Glomerular visceral epithelial cell (primary cell): ENCODE measurements at regions not wholly inside any gene's neighbourhood (a gene's known extent, or its start where the extent isn't known, plus 50 kb on each side); places are given as distances from the start of the nearest gene placed in this dataset.
"Not testable (repeated sequence)": the region's sequence is repeated elsewhere in the genome, so short reads cannot be mapped to it uniquely, and the experiment has no call there.

ENCODE experiments used
- DNase-seq: peaks from one replicate; pipeline ENCODE4 v3.0.0-alpha.2; 2016; ENCODE audit errors: extremely low spot score

GRCh38 chr4:66556651-66557278 is 886.5 kb upstream of the EPHA5 start:
- DNase-seq = no peak

GRCh38 chr4:66555301-66555700 is 885.0 kb upstream of the EPHA5 start:
- DNase-seq = no peak

- peak; percentile 36 for DNase-seq
Observed at GRCh38 chr4:66554826-66555225, 884.5 kb upstream of the EPHA5 start.

GRCh38 chr4:66545301-66545700 is 875.0 kb upstream of the EPHA5 start:
- not testable (repeated sequence) for DNase-seq

- DNase-seq = no peak
Observed at GRCh38 chr4:66544281-66544680, 874.0 kb upstream of the EPHA5 start.

DNA sequence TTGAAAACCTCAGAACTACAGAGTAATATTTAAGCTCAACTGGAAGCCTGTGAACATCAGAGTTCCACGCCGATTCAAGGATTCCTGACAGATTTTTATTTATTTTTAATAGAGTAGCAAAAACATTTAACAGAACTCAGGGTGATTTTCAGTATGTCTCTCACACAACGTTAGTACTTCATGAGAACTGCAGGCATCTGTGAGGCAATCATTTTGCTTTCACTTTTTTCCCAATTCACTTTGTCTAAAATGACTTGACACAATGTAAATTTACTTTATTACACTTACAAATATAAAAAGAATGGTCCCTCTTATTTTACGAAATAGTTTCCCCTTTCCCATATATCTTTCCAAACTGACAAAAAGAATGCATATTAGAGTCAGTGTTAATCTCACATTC is 869.5 kb upstream of the EPHA5 start:
- no peak for DNase-seq

GRCh38 chr4:66524781-66525180 is 854.5 kb upstream of the EPHA5 start:
- DNase-seq = no peak

DNA sequence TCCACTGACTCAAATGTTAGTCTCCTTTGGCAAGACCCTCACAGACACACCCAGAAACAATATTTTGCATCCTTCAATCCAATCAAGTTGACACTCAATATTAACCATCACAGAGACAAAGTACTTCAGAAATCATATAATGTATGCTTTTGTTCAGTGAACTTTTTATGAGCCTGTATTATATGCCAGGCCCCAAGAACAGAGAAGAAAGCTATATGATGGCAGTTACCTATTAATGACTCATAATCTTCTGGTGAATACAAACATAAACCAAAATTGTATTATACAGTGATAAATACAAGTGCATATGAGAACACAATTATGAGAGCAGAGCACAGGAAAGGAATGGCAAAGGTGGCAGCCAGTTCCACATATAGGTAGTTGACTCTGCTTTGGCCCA is 852.0 kb upstream of the EPHA5 start:
- no peak for DNase-seq

- DNase-seq = no peak
Observed at GRCh38 chr4:66516940-66517339, 846.7 kb upstream of the EPHA5 start.

- no peak for DNase-seq
Observed at GRCh38 chr4:66506985-66507384, 836.7 kb upstream of the EPHA5 start.

DNA sequence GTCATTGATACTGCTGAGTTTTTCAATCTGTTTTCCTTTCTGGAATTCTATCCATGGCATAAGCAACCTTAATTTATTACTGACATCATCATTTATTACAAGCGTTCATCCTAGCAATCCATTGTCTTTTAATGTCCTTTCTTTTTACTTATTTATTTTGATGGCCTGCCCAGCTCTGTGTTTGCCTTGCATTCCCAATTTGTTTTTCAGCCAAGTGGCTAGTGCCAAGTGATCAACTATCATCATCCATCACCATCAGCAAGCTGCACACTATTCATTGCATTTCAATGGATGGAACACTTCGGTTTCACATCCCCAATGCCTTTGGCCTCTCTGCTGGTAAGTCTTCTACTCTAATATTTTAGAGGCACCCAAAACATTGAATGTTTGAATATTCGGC is 831.7 kb upstream of the EPHA5 start:
- no peak for DNase-seq

DNA sequence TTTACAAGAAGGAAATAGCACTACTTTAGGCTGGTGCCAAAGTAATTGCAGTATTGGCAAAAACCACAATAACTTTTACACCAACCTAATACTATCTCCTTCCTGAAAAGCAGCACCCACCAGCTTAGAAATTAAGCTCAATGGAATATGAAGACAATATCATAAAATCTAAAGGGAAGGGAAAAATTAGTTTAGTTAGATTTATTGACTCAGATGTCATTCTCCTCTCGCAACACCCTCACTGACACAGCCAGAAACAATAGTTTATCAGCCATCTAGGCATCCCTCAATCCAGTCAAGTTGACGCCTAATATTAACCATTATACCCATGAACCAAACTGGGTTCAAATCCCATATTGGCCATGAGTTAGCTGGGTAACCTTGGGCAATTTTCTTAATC is 820.4 kb upstream of the EPHA5 start:
- DNase-seq = no peak

DNA sequence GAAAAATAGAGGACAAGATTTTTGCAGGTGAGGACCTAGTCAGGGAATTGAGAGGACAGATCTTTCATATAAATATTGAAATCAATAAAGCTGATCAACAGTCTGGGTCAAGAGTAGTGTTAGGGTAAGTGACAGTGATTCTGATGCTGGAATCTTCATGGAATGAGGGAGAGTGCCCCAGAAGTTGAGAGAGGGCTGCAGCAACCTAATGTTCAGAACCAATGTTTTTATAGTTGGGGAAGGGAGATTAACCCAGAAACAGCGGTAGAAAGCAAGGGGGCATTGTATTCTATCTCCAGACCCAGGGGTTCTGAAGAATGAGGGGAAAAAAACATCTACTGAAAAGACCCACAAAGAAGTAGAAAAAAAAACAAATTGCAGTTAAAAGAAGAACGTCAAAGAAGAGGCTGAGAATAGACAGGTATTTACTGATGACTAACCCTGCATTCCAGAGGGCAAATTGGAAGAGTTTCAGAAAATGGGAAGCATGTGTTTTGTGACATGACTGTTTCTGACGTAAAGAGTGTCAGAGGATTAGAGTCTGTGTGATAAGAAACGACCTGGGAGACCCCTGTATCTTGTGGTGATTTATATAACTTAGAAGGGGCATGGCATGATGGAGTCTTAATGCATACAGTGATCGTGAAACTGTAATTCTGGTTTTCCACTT is 819.6 kb upstream of the EPHA5 start:
- peak; percentile 58 for DNase-seq

DNA sequence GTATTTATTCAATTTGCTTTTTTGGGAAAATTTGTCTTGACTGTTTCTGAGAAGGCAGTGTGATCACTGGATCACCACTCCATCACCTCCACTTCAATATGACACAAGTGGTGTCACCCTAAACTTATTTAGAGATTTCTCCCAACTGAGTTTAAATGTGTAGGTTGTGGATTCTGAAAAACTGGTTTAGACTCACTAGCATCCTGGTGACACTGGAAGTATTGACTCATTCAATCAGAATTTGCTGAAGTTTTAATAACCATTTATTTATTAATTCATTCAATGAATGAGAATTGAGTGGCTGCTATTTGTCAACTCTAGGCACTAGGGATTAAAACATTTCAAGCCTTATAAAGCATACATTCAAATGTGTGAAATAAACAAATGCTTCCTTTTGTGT is 819.1 kb upstream of the EPHA5 start:
- DNase-seq = no peak

GRCh38 chr4:66486068-66486467 is 815.8 kb upstream of the EPHA5 start:
- no peak for DNase-seq

GRCh38 chr4:66482186-66482585 is 811.9 kb upstream of the EPHA5 start:
- no peak for DNase-seq

- DNase-seq = no peak
Observed at GRCh38 chr4:66475596-66475995, 805.3 kb upstream of the EPHA5 start.

GRCh38 chr4:66465111-66465510 is 794.8 kb upstream of the EPHA5 start:
- peak; percentile 3 for DNase-seq

- not testable (repeated sequence) for DNase-seq
Observed at GRCh38 chr4:66462890-66463289, 792.6 kb upstream of the EPHA5 start.

- DNase-seq = no peak
Observed at GRCh38 chr4:66451741-66452140, 781.5 kb upstream of the EPHA5 start.

DNA sequence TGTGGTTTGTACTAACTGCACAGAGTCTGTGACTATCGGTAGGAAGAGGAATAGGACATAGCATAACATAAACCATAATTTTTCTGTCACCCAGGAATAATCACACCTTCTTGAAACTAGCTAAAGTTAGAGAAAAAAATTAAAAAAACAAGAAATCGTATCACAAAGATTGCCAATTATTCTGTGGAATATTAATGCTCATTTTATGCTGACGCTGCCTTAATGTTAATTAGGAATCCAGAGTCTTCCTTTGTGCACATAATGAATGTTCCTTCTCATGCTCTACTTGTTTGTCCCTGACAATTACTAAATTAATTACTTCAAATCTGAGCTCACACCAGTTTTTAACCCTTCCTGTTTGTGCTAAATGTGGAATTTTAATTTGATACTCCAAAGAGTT is 772.7 kb upstream of the EPHA5 start:
- no peak for DNase-seq

GRCh38 chr4:66439508-66439907 is 769.2 kb upstream of the EPHA5 start:
- no peak for DNase-seq

GRCh38 chr4:66433706-66434105 is 763.4 kb upstream of the EPHA5 start:
- DNase-seq = no peak

DNA sequence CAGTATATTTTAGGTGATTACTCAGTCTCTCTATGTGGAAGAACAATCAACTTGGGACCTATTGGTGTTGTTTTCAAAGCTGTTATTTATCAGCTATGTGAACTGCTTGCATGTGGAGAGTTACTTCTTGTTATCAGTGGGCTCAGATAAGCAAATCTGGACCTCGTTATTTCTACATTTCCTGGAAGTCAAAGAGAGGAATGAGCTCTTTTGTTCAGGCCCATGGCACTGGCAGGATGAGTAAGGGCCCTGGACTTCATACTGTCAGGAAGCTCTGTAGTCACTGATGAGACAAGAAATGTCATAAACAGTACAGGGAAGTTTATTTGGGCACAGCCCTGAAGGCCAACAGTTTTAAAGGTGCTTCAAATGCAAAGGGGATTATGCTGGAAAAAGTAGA is 760.6 kb upstream of the EPHA5 start:
- DNase-seq = no peak
